GM18517 (cell line): ENCODE measurements at regions not wholly inside any gene's neighbourhood (a gene's known extent, or its start where the extent isn't known, plus 50 kb on each side); places are given as distances from the start of the nearest gene placed in this dataset.

ENCODE experiments used
- ATAC-seq: cut with Tn5 transposase; IDR thresholded peaks from one replicate; pipeline ENCODE4 v1.9.1; 2021; ENCODE audit warnings: mild to moderate bottlenecking, moderate library complexity; ENCODE audit not compliant: unreplicated experiment

GRCh38 chr2:147520817-147521216 is 324.0 kb upstream of the ACVR2A start:
- ATAC-seq: no peak

- ATAC-seq: no peak
Measured at GRCh38 chr2:147519178-147519577, 325.7 kb upstream of the ACVR2A start.

- ATAC-seq: no peak
Measured at GRCh38 chr2:147515213-147515612, 329.6 kb upstream of the ACVR2A start.

DNA sequence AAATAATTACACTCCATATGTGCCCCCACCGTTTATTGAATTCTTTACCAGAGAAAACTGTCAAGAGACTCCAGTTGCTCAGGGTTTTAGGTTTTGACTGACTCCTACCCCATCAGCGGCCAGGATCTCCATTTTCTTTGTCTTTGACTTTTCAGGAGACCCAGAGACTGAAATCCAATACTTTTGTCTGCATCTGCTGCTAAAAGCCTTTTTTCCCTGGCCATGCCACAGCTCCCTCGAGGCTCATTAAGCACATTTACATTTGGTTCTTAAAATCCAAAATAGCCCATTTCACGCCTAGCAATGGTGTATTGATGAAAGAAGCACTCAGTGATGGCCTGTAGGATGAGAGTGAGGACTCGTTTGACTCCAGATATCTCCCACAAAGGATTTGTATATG is 332.6 kb upstream of the ACVR2A start:
- no peak for ATAC-seq

- ATAC-seq: no peak
Measured at GRCh38 chr2:147511491-147511948, 333.3 kb upstream of the ACVR2A start.

- ATAC-seq: no peak
Measured at GRCh38 chr2:147509821-147510220, 335.0 kb upstream of the ACVR2A start.

- no peak for ATAC-seq
Measured at GRCh38 chr2:147506889-147507288, 337.9 kb upstream of the ACVR2A start.

- no peak for ATAC-seq
Measured at GRCh38 chr2:147502711-147503290, 342.0 kb upstream of the ACVR2A start.

DNA sequence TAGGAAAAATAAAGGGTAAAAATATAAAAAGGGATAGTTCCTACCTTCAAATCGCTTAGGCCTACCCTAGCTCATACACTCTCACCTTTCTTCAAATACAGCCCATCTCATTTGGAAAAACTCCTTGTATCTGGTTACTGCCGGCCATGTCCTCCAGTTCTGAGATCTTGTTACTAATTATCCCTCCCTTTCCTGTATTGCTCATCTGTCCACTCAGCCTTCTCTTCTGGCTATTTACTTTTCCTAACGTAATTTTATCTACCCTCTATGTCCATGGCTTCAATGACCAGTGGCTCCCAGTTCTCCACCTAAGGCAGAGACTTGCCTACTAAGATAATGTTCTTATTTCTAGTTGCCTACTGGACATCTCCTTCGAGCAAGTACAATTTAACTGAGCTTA is 342.9 kb upstream of the ACVR2A start:
- no peak for ATAC-seq

DNA sequence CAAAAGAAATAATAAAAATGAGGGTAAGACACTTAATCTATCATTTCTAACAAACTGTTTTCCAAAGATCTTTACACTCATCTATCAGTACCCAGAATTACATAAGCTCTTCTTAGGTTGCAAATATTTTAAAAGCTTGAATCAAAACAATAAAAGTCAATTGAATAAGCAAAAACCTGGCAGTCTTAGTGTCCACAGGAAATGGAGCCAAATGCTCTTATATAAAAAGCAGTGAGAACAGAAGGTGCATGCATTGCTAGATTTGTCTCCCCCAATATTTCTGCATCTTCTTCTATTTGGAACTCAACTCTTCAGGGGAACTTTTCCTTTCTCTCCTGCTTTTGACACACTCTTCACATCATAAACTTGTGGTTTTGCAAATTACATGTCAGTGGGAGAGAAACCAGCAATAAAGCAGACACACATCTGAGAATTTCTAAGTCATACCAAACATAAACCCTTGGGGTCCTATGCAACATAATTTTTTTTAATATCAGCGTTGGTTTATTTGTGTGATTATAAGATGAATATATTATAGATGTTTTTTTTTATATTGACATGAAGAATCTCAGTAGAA is 343.9 kb upstream of the ACVR2A start:
- ATAC-seq: no peak

DNA sequence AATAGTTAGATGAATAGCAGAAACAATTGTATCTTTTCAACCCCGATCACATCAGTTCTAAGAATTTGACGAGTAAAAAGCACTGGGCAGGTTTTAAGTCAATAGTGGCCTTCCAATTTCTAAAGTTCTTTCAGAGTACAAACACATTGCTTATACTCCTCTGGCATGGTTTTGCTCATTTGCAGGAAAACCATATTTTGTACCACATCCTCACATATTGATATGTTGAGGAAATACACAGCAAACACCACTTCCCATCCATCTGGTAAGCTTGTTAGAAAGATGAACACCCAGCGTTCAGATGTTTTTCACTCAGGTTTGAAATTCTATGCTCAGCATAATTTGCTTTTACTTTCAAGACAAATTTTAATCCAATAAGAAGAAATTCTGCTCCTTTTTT is 344.6 kb upstream of the ACVR2A start:
- no peak for ATAC-seq

DNA sequence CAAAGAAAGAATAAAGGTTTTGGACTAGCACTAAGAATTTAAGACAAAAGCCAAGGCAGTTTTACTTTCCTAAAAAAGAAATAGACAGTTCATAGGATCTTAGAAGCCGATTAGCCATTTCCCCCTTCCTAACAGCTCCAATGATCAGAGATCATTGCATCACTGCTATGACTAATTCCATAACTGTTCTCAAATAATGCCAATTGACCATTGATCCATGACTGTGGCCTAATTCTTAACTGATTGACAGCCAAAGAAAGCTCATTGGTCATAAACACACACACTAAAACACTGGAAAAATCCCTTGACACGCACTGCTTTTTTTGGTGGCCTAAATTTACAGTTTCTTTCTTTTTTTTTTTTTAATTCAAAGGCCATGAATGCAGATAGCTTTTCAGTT is 345.0 kb upstream of the ACVR2A start:
- no peak for ATAC-seq

- ATAC-seq: no peak
Measured at GRCh38 chr2:147495734-147496133, 349.1 kb upstream of the ACVR2A start.

DNA sequence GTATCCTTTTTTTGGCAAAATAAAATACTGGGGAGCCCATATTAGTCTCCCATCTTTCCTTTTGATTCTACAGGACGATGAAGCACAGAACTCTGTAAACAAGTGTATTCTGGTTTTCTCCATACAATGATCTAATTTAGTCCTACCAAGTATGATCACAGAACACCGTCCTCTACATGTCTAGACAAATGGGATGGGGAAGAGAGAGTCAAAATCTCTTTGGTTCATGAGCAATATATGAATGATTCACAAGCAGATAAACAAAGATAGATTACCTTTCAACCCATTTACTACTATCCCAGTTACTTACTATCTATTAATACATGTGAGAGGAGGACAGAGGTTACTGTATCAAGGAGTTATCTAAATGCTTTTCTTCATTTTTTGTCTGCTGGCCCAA is 352.4 kb upstream of the ACVR2A start:
- no peak for ATAC-seq

GRCh38 chr2:147491506-147491905 is 353.3 kb upstream of the ACVR2A start:
- no peak for ATAC-seq

- no peak for ATAC-seq
Measured at GRCh38 chr2:147490401-147491261, 354.2 kb upstream of the ACVR2A start.

DNA sequence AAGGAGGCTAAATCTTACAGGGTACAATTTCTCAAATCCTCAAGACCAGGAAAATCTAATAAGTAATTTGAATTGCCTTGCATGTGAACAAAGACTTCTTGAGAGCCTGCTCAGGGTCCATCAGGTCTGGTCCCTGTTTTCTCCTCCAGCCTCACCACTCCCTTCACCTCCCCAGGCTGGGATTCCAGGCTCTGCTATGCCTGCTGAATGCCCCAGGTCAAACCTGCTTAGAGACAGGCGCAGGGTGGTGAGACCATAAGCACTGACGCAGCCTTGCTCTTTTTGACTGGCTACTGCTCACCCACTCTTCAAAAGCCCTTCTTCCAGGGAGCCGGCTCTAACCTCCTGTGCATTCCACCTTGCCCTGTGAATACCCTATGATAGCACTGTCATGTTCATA is 356.4 kb upstream of the ACVR2A start:
- no peak for ATAC-seq

DNA sequence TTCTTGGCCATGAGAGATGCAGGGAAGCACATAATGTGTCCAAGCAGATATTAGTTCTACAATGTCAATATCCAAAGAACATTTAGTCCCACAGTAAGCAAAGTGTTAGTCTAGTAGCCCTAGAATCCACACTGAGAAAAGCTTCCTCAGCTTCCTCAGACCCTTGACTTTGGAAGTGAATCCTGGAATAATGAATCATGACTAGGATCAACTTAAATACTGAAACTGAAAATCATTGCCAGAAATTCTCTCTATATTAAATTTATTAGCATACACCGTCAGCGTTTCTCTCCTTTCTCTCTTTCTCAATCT is 356.9 kb upstream of the ACVR2A start:
- no peak for ATAC-seq

- ATAC-seq: no peak
Measured at GRCh38 chr2:147487286-147487977, 357.4 kb upstream of the ACVR2A start.

GRCh38 chr2:147485210-147485851 is 359.5 kb upstream of the ACVR2A start:
- no peak for ATAC-seq

- no peak for ATAC-seq
Measured at GRCh38 chr2:147483911-147484310, 360.9 kb upstream of the ACVR2A start.
